Kidney capillary endothelial cell (primary cell): ENCODE measurements at regions not wholly inside any gene's neighbourhood (a gene's known extent, or its start where the extent isn't known, plus 50 kb on each side); places are given as distances from the start of the nearest gene placed in this dataset.

Experiments used
- DNase-seq: peaks from one replicate; pipeline ENCODE4 v3.0.0-alpha.2; 2018; ENCODE audit warnings: low spot score

DNA sequence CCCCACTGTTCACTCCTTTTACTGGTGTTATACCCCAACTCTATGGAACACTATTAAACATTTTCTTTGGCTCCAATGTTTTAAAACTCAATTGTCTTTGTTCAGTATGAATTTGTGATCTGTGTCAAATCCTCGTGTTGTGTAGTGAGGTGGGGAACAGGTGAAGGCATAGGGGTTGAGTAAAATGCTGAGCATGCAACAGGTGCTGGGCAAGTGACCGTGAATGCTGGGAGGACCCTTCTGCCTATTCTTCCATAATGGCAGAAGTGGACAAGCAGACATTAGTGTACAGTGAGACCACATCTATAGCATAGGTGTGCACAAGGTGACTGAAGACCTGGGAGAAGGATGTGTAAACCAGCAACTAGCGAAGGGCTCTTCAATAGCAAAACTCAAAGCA, 1188.0 kb downstream of the UQCRFS1 start:
- no peak for DNase-seq

DNA sequence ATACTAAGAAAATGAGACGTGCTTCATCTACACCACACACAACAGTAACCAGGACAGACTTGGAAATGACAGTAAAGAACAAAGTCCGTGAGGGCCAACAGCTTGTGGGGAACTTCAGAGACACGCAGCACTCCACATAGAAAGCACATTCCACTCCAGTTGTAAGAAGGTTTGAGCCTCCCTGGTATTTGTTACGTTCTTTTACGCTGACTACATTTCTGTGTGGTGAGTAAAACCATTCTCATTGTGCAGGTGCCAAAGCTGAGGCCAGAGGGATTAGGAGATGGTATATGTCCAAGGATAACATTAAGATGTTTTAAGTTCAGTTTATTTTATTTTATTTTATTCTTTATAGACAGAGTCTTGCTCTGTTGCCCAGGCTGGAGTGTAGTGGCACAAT, 1189.9 kb downstream of the UQCRFS1 start:
- DNase-seq, result no peak

DNA sequence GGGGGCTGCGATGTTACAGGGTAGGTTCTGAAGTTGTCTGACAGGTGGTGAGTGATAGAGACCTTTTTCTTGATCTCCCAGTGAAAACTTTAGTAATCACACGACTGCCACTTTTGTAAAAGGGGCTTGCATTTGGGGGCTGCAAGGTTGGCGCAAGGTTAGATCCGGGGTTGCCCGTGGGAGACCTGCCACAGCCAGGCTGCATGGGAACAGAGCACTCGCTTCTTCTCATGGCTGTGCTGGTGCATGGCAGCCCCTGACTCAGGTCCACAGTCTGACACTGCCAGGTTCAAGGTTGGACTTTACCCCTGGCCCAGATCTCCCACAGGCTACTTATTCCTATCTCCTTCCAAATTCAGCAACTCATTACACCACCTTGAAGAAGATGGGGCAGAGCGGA, 1190.4 kb downstream of the UQCRFS1 start:
- no peak for DNase-seq

DNA sequence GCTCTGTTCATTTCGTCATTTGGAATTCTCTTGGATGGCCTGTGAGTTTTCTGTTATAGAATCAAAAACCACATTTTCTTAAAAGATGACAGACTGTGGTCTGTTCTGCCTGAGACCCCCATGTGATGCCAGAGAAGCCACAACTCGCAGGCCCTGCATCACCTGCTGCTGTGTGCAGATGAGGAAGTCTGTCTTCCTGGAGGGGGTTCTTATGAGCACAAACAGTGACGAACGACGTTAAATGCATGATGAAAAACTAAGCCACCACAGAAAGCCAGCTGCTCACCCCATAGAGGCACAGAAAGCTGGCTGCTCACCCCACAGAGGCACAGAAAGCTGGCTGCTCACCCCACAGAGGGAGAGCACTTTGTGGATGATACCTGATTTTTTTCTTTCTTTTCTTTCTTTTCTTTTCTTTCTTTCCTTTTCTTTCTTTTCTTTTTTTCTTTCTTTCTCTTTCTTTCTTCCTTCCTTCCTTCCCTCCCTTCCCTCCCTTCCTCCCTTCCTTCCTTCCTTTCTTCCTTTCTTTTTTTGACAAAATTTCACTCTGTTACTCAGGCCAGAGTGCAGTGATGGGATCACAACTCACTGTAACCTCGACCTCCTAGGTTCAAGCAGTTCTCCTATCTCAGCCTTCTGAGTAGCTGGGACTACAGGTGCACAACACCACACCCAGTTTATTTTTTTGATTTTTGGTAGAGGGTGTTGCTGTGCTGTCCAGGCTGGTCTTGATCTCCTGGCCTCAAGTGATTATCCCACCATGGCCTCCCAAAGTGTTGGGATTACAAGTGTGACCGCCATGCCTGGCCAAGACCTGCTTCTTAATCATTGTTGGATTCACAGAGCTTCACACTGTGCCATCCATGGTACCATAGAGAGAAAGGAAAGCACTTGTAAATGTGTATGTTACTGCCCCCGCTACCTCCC, 1191.4 kb downstream of the UQCRFS1 start:
- no peak for DNase-seq

DNA sequence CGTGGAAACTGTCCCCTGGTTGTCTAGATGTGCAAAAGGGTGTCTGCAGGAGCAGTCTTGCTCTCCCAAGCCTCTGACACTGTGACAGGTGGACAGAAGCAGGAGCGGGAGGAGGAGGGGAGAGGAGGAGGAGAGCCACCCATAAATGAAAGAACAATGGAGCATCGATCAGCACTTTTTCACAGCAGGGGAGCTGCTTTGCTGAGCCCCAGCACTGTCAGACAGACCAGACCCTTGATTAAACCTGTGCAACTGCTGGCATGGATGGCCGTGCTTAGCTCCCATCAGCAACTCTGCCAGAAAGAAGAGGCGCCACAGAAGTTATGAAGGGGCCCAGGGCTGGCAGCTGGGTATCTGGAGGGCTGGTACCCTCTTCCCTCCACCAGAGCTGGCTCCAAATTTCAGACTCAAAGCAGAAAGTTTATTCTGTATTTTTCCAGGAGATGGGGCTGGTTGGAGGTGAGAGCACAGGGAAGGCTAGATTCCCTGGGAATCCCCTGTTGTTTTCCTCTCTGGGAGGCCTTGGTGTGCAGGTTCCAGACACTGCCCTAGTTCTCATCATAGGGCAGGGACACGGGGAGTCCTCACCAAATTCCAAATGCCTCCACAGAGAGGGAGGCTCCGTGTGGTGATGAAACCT, 1192.2 kb downstream of the UQCRFS1 start:
- DNase-seq, result no peak

DNA sequence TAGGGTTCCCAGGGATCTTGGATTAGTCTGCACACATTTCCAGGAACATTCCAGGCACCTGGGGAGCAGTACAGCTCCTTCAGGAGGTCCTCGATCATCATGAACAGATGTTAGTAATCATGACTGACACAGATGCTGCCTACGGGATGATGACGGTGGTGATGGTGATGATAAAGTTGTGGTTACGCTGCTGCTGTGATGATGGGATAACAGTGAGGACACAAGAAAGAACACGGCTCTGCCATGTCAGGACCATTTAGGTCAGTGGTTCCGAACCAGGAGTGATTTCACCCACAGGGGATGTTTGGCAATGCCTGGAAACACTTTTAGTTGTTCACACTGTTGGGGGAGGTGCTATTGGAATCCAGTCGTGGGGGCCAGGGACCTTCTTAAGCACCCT, 1193.0 kb downstream of the UQCRFS1 start:
- no peak for DNase-seq

DNA sequence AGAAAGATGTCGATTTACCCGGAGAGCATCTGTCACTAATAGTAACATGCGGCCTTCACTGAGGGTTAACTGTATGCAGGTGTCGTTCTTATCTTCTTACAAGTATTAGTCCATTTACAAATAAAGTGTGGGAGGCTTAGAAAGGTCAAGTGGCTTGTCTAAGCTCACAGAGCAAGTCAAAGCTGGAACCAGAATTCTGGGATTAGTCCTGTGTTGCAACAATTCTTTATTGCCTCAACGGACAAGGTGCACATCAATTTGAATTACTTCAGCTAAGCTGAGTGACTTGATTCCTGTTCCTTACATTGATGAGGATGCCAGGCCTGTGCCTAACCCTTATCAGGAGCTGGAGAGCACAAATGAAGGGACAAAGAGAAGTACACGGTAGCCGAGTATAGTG, 1193.6 kb downstream of the UQCRFS1 start:
- no peak for DNase-seq

DNA sequence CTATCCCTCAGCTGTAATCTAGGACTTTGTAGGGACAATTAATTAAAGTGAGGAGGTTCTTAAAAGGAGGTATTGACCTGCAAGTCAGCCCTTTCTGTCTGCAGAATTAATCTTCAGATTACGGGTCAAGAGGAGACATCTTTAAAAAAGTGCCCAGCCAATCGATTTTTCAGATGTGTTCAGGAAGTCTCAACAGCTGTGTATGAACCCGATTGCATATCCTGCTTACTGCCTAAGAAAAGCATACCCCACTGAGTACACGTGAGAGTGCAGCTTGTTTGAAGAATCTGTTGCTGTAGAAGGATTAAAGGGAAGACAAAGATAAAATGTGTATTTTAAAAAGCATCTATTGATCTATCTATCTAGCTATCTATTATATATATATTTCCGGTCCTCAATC, 1194.5 kb downstream of the UQCRFS1 start:
- DNase-seq, result no peak

DNA sequence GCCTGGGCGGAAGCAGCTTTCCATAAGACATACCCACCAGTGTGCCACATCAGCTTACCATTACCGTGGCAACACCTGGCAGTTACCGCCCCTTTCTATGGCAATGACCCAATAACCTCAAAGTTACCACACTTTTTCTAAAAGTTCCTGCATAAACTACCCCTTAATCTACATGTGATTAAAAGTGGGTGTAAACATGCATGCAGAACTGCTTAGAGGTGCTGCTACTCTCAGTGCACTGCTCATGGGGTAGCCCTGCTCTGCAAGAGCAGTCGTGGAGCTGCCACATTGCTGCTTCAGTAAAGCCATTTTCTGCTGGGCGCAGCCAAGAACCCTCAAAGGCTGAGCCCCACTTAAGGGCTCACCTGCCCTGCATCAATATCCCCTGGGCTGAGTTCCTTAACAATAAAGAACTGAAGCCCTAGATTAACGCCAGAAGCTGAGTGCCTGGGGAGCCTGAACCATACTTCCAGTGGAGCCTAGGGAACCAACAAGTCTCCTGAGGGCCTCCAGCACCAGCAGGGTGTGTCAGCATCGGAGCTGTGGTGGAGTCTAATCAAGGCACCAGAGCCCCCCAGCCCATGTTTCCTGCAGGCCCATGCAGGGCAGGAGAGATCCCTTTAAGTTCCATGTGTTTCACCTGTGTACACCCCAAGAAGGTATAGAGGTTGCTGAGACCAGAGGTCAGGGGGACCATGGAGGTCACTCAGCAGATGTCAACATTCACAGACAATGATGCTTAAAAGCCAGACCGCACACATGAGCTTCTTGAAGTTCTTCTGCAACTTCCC, 1198.1 kb downstream of the UQCRFS1 start:
- DNase-seq, result no peak

DNA sequence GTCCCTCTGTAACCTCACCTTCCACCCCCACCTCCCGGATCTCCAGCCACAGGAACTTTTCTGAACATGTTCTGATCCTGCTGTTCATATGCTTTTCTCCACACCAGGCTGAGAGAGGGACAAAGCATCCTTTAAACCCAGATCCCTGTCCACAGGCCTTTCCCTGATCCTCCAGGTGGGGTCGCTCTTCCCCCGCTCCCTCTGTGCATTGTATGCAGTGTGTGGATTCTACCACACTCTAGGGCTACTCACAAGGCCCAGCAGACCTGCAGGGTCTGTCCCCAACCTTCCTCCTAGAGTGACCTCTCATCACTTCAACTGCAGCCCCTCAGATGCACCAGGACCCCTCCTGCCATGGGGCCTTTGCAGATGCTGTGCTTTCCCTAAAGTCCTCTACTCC, 1200.6 kb downstream of the UQCRFS1 start:
- DNase-seq, result no peak

DNA sequence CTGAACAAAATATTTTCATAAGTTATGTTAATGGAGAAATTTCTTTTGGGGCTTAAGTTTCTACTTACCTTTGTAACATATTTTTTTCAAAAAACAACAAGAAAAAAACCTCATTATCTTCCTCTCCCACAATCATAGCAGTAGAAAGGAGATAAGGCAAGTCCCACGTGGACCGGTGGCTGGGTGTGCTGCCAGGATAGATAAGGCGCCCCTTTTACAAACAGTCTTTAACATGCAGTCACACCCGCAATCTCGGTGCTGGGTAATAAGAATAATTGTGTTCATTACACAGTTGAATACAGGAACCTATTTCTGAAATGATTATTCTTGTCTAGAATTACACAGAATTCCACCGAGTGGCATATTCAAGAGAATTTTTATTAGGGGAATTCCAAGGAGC, 1202.3 kb downstream of the UQCRFS1 start:
- DNase-seq, result no peak

DNA sequence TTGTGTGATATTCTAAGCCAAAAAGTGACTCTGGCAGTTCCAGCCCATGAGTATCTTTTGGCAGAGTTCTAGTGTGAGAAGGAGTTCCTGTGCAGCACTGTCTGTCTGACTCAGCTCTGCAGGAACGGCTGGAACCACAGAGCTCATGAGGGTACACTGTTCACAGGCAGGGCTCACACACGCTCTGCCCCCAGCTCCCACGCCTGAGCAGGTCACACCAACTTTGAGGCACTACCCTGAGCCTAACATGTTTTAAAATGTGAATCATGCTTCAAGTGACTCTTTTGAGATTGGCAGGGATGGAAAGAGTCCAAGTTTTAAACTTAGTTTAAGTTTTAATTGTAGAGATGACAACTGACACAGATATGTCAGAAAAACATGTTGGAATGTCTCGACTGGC, 1203.3 kb downstream of the UQCRFS1 start:
- DNase-seq, result no peak

DNA sequence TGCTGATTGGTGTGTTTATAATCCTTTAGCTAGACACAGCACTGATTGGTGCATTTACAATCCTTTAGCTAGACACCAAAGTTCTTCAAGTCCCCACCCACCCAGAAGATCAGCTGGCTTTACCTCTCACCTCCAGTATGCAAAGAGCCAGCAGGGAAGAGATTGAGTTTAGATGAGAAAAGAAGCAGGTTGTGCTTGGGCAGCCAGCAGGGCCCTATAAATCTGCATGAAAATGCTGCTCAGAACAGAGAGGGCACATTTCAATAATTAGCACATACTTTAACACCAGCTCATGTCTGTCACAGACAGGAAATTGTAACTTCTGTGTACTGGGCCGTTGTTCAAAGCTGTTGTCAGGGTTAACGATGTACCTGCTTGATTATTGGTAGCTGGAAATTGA, 1204.3 kb downstream of the UQCRFS1 start:
- DNase-seq, result no peak

DNA sequence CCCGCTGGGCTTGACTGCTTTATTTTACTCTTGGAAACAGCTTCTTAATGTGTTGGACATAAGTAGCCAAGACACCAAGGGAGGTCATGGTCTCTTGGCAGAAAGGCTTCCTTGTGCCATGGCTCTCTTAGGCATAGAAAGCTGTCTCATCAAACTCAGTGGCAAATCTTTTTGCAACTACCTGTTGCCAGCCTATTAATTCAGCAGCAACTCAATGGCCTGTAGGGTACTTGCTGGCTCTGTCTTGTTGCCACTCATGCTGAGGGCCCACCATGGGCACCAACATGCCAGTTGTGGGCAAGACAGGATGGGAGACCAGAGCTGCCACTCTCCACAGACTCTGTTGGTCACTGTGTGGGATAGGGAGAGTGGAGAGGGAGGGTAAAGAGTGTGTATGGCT, 1209.4 kb downstream of the UQCRFS1 start:
- no peak for DNase-seq

DNA sequence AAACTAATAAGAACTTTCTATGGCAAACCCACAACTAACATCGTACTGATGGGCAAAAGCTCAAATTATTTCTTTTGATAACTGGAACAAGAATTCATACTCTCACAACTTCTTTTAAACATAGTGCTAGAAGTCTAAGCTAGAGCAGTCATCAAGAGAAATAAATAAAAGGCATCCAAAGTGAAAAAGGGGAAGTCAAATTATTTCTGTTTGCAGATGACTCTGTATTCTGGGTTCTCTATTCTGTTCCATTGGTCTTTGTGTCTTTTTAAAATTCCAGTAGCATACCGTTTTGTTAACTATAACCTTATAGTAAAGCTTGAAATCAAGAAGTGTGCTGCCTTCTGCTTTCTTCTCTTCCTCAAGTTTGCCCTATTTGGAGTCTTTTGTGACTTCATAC, 1215.9 kb downstream of the UQCRFS1 start:
- no peak for DNase-seq

DNA sequence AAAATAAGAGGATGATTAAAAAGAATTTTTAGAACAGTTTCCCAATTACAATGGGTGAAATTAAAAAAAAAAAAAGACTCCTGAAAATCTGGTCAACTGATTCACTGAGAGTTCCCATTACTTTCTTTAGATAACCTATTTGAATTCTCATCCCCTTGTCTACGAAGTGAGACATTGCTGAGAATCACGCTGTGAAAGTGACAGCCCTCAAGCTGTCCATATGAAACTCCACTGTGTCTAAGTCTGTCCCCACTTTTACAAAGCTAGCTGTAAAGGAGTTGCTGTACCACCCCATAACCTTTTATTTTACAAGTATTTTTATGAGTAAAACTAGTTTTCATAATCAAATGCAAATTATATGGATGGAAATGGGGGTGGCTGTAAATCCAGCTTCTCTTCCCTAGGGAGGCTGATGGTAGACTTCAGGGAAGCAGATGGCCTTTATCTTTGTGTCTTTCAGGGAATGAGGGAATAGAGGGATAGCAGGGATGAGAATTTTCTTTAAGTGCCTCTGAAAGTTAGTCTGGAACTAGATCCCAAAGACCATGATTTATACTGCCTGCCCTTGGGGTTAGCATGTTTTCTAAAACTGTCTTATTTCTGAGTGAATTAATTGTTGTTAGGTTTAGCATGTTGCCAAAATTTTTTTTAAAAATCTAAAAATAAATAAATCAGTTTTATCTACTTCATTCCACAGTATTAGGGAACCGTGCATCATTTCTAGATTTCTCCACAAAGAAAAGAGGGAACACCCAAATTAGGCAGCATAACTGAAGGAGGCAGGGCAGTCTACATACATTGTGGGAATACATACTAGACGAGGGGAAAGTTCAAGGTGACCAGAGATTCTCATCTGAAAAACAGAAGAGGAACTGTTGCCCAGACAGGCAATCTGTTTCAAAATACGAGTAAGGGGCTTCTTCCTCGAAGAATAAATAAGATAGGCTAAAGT, 1219.1 kb downstream of the UQCRFS1 start:
- DNase-seq, result no peak

DNA sequence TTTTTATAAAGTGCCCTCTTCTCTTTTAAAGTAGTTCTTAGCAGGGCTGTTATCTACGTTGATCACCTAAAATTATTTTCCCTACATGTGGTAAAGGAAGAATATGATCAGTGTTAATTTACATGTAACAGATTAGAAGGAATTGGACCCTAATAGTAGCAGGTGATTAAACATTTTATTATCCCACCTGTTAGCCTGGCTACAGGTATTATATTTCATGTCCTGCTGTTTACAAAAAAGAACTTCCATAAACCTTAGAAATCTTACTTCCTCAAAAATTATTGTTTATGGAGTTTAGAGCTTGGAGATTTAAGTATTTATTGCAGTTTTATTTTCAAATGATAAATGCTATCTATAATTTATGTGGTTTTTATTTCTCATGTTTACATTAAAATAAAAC, 1226.7 kb downstream of the UQCRFS1 start:
- no peak for DNase-seq

DNA sequence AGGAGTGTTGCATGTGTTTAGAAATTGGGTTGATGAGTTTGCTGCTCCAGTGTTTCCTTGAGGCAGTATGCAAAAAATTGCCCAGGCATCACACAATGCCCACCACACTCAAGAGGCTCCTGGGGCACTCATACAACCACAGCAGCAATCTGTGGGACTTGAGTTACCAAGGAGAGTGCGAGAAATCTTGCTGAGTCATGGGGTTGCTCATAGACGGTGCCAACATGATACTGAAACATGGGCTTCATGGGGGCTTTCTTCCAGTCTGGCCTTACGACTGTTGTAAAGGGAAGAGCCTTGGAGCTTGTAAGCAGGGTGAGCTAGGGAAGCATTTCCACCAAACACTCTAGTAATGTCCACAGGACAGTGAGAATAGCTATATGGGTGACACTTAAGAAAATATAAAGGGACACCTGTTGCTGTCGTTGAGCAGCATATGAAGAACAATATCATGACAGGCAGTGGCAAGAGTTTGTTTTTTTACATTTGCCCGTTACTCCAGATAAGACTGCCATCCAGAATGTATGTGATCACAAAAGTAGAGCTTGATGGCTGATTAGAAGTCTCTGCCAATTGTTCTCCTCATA, 1237.4 kb downstream of the UQCRFS1 start:
- no peak for DNase-seq

DNA sequence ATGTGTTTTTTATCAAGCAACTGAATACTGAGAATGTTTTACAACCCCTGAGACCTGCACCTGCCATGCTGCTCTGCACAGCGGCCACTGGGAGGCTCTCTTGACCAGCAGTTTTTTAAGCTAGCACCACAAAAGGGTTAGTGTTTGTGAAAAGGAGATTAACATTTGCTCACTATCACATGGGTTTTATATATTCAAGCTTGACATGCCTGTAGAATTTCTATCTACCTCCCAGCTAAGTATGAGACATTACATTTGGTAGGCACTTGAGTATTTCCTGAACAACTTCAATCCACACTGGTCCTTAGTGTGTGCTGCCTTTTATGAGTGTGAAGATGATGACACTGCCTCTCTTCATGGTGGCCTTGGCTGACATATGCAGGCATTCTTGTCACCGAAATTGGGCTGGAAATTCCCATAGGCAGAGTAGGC, 1238.9 kb downstream of the UQCRFS1 start:
- DNase-seq, result peak; percentile 33

DNA sequence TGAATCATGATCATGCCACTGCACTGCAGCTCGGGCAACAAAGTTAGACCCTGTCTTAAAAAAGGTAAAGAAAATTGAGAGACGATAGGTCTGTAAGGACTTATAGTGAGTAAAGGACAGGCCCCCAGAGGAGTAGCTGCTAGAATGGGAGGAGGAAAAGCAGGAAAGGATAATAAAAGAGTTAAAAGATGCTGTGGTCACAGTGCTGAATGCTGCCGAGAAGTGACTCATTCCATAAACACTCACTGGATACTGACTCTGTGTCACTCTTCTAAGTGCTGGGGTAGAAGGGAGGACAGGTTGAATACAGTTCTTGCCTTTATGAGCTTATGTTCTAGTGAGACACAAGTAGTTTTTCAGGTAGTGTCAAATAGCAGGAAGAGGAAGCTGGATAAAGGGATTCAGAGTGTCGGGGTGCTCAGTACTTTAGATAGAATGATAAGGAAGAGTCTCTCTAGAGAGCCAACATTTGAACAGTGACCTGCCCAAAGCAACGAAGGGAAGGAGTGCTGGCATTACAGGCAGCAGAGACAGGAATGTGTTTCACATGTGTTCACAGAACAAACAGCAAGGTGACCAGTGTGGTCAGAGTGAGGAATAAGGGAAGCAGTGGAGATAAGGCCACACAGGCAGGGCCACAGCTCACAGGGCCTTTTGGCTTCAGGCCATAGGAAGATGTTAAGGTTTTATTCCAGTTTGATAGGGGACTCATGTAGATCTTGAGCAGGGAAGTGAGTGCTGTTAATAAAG, 1240.5 kb downstream of the UQCRFS1 start:
- DNase-seq, result peak; percentile 24

DNA sequence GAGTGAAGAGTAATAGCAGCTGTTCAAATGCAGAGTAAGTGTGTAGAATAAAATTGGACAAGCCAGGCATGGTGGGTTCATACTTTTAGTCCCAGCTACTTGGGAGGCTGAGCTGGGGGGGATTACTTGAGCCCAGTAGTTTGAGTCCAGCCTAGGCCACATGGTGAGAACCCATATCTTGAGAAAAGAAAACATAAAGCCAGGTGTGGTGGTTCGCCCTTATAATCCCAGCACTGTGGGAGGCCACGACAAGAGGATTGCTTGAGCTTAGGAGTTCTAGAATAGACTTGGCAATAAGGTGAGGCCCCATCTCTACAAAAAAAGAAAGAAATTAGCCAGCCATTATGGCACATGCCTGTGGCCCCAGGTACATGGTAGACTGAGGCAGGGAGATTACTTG, 1241.1 kb downstream of the UQCRFS1 start:
- DNase-seq, result no peak
